ENCODE measurements at regions not wholly inside any gene's neighbourhood (a gene's known extent, or its start where the extent isn't known, plus 50 kb on each side); places are given as distances from the start of the nearest gene placed in this dataset.
A peak's percentile ranks its signal among the peaks of the same experiment; 100 is the strongest.

GRCh38 chr1:194813096-194813495 lies 1626.7 kb upstream of the B3GALT2 start:
- Histone ChIP-seq H3K36me3 (ENCODE audit: control insufficient read depth in 4 of 4, insufficient read depth in 4 of 4, low read length in 4 of 4) (no peaks in the 10 kb centered on the region), H3K9me3 (ENCODE audit: control insufficient read depth in 4 of 4, insufficient read depth in 3 of 4, low read length in 3 of 4) (no peaks in the 10 kb centered on the region), H3K4me3 (no peak overlapping the region), H3K9ac (ENCODE audit: insufficient read depth in 1 of 2, low read length in 2 of 2) (no peak overlapping the region), H3K4me1 (ENCODE audit: control insufficient read depth in 5 of 5, insufficient read depth in 5 of 5, low read length in 5 of 5) (peaks cover 0 to 7% (median 0%) of the 10 kb centered on the region in 5 donors), H3K27me3 (ENCODE audit: control insufficient read depth in 3 of 3, insufficient read depth in 3 of 3, low read length in 2 of 3) (no peaks in the 10 kb centered on the region), H3K27ac (ENCODE audit: low read depth in 1 of 2, low read length in 1 of 2) (no peak overlapping the region)
- DNase-seq (no peak), ATAC-seq (ENCODE audit: insufficient read depth, low FRiP score) (no peak)
- TF ChIP-seq, protein P1, sequence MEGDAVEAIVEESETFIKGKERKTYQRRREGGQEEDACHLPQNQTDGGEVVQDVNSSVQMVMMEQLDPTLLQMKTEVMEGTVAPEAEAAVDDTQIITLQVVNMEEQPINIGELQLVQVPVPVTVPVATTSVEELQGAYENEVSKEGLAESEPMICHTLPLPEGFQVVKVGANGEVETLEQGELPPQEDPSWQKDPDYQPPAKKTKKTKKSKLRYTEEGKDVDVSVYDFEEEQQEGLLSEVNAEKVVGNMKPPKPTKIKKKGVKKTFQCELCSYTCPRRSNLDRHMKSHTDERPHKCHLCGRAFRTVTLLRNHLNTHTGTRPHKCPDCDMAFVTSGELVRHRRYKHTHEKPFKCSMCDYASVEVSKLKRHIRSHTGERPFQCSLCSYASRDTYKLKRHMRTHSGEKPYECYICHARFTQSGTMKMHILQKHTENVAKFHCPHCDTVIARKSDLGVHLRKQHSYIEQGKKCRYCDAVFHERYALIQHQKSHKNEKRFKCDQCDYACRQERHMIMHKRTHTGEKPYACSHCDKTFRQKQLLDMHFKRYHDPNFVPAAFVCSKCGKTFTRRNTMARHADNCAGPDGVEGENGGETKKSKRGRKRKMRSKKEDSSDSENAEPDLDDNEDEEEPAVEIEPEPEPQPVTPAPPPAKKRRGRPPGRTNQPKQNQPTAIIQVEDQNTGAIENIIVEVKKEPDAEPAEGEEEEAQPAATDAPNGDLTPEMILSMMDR (IDR thresholded peaks at IDR 0.05; ENCODE audit: control extremely low read depth, extremely low read depth) = no peak
- WGBS, 2 donors = 67 to 78% methylated on average over 1 of the region's 1 CpG

- WGBS, 2 donors = 81 to 89% methylated on average over 1 of the region's 1 CpG
Measured at GRCh38 chr1:194809665-194810064, 1623.3 kb upstream of the B3GALT2 start.

DNA sequence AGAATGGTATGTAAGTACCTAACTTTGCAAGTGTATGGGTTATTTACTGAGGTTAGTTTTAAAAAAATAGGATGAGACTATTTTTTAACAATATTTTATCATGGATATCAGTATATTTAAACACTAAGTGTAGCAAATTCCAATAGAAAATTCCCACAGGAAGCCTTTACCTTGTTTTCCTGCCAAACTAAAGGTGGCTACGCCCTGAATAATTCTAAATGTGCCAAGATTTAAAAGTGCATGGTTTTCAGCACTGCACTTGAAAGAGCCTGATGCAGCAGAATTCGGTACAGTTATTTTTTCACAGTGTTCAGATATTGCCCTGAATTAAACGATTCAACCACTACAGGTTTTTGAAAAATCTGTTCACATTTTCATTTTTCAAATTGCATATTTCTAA lies 1622.8 kb upstream of the B3GALT2 start:
- DNase-seq (no peak), ATAC-seq (ENCODE audit: insufficient read depth, low FRiP score) (no peak)
- H3K27me3 ChIP-seq (ENCODE audit: control insufficient read depth in 3 of 3, insufficient read depth in 3 of 3, low read length in 2 of 3) = no peaks in the 10 kb centered on the region
- H3K4me3 ChIP-seq = no peak overlapping the region
- no peaks in the 10 kb centered on the region for H3K36me3 ChIP-seq (ENCODE audit: control insufficient read depth in 4 of 4, insufficient read depth in 4 of 4, low read length in 4 of 4)
- TF ChIP-seq, protein P1 (IDR thresholded peaks at IDR 0.05; ENCODE audit: control extremely low read depth, extremely low read depth) = no peak
- WGBS, 2 donors = 69 to 78% methylated on average over 3 of the region's 3 CpGs
- peaks cover 0 to 7% (median 0%) of the 10 kb centered on the region in 5 donors for H3K4me1 ChIP-seq (ENCODE audit: control insufficient read depth in 5 of 5, insufficient read depth in 5 of 5, low read length in 5 of 5)
- H3K9ac ChIP-seq (ENCODE audit: insufficient read depth in 1 of 2, low read length in 2 of 2) = no peak overlapping the region
- H3K9me3 ChIP-seq (ENCODE audit: control insufficient read depth in 4 of 4, insufficient read depth in 3 of 4, low read length in 3 of 4) = no peaks in the 10 kb centered on the region
- H3K27ac ChIP-seq (ENCODE audit: low read depth in 1 of 2, low read length in 1 of 2) = no peak overlapping the region

More at GRCh38 chr1:194809665-194810064, 1623.3 kb upstream of the B3GALT2 start:
- ATAC-seq (ENCODE audit: insufficient read depth, low FRiP score) (no peak), DNase-seq (peak in 2 of 3 donors; percentile 14 to 20)
- Histone ChIP-seq H3K4me3 (no peak overlapping the region), H3K9ac (ENCODE audit: insufficient read depth in 1 of 2, low read length in 2 of 2) (no peak overlapping the region), H3K9me3 (ENCODE audit: control insufficient read depth in 4 of 4, insufficient read depth in 3 of 4, low read length in 3 of 4) (no peaks in the 10 kb centered on the region), H3K36me3 (ENCODE audit: control insufficient read depth in 4 of 4, insufficient read depth in 4 of 4, low read length in 4 of 4) (no peaks in the 10 kb centered on the region), H3K4me1 (ENCODE audit: control insufficient read depth in 5 of 5, insufficient read depth in 5 of 5, low read length in 5 of 5) (peaks cover 0 to 7% (median 0%) of the 10 kb centered on the region in 5 donors), H3K27ac (ENCODE audit: low read depth in 1 of 2, low read length in 1 of 2) (no peak overlapping the region), H3K27me3 (ENCODE audit: control insufficient read depth in 3 of 3, insufficient read depth in 3 of 3, low read length in 2 of 3) (no peaks in the 10 kb centered on the region)
- TF ChIP-seq, protein P1 (IDR thresholded peaks at IDR 0.05; ENCODE audit: control extremely low read depth, extremely low read depth) = no peak

Measured in lung (tissue), 11 donors.